ENCODE measurements at regions not wholly inside any gene's neighbourhood (a gene's known extent, or its start where the extent isn't known, plus 50 kb on each side); places are given as distances from the start of the nearest gene placed in this dataset.

GRCh38 chr4:86531440-86531839 is 62.7 kb upstream of the PTPN13 start (continued):
- no peak for TF ChIP-seq ZNF318 (IDR thresholded peaks at IDR 0.05; ENCODE audit: borderline replicate concordance in 1 of 2, low read depth in 1 of 2)
- no peak for TF ChIP-seq STAG1 (CRISPR knock-in tag; IDR thresholded peaks at IDR 0.05; ENCODE audit: borderline replicate concordance)
- TF ChIP-seq ZC3H8 (IDR thresholded peaks at IDR 0.05): no peak
- TF ChIP-seq REST (IDR thresholded peaks at IDR 0.05; ENCODE audit: borderline replicate concordance): no peak
- TF ChIP-seq REST (CRISPR knock-in tag; IDR thresholded peaks at IDR 0.05; ENCODE audit: low read depth): no peak
- no peak for TF ChIP-seq ZNF347 (CRISPR knock-in tag; IDR thresholded peaks at IDR 0.05; ENCODE audit: low read depth)
- TF ChIP-seq ZNF644 (tag; IDR thresholded peaks at IDR 0.05; ENCODE audit: low read depth): no peak

Measured in K562 (cell line).